ENCODE measurements at regions not wholly inside any gene's neighbourhood (a gene's known extent, or its start where the extent isn't known, plus 50 kb on each side); places are given as distances from the start of the nearest gene placed in this dataset.

- no peak for TF ChIP-seq CTCF (IDR thresholded peaks at IDR 0.05; ENCODE audit: insufficient read depth, low read length, poor library complexity, severe bottlenecking)
- no peak for TF ChIP-seq EZH2phosphoT487 (conservative IDR thresholded peaks at IDR 0.05; ENCODE audit: low read length)
Measured at GRCh38 chr2:13351068-13351467, 634.3 kb downstream of the TRIB2 start.
